ENCODE measurements at regions not wholly inside any gene's neighbourhood (a gene's known extent, or its start where the extent isn't known, plus 50 kb on each side); places are given as distances from the start of the nearest gene placed in this dataset.

- 73% methylated on average over 1 of the region's 1 CpG for WGBS
- Histone ChIP-seq H3K4me3 (no peak overlapping the region), H3K27me3 (replicated peaks; ENCODE audit: insufficient read depth) (peaks cover 19% of the 10 kb centered on the region), H3K4me1 (replicated peaks) (no peaks in the 10 kb centered on the region), H3K36me3 (no peaks in the 10 kb centered on the region), H3K9me3 (no peaks in the 10 kb centered on the region), H3K27ac (no peak overlapping the region)
- TF ChIP-seq CTCF (IDR thresholded peaks at IDR 0.05) (no peak), POLR2A (IDR thresholded peaks at IDR 0.05) (no peak), POLR2AphosphoS5 (IDR thresholded peaks at IDR 0.05) (no peak)
- intact Hi-C loops (cut with DNase I), result no loop called here
- DNase-seq (ENCODE audit: low spot score), result no peak
Measured at GRCh38 chr3:10665592-10665991, 150.4 kb upstream of the SLC6A11 start.

- whole genome bisulfite sequencing, result 24% methylated on average over 6 of the region's 6 CpGs
- DNase-seq (ENCODE audit: low spot score), result no peak
- Histone ChIP-seq H3K9me3 (no peaks in the 10 kb centered on the region), H3K4me1 (replicated peaks) (no peaks in the 10 kb centered on the region), H3K4me3 (no peak overlapping the region), H3K36me3 (no peaks in the 10 kb centered on the region), H3K27me3 (replicated peaks; ENCODE audit: insufficient read depth) (peaks cover 19% of the 10 kb centered on the region), H3K27ac (no peak overlapping the region)
- no peak for TF ChIP-seq POLR2A (IDR thresholded peaks at IDR 0.05)
- TF ChIP-seq CTCF (IDR thresholded peaks at IDR 0.05), result no peak
- no peak for TF ChIP-seq POLR2AphosphoS5 (IDR thresholded peaks at IDR 0.05)
- intact Hi-C loops (cut with DNase I), result no loop called here
Measured at GRCh38 chr3:10666621-10667020, 149.4 kb upstream of the SLC6A11 start.

GRCh38 chr3:10667269-10667668 lies 148.8 kb upstream of the SLC6A11 start:
- no peak overlapping the region for H3K4me3 ChIP-seq
- H3K4me1 ChIP-seq (replicated peaks), result no peaks in the 10 kb centered on the region
- no peaks in the 10 kb centered on the region for H3K36me3 ChIP-seq
- no peak for DNase-seq (ENCODE audit: low spot score)
- intact Hi-C loops (cut with DNase I), result no loop called here
- no peak overlapping the region for H3K27ac ChIP-seq
- no peaks in the 10 kb centered on the region for H3K9me3 ChIP-seq
- no peak for TF ChIP-seq POLR2A (IDR thresholded peaks at IDR 0.05)
- no peak for TF ChIP-seq POLR2AphosphoS5 (IDR thresholded peaks at IDR 0.05)
- no peak for TF ChIP-seq CTCF (IDR thresholded peaks at IDR 0.05)
- WGBS, result 72% methylated on average over 8 of the region's 8 CpGs
- peaks cover 19% of the 10 kb centered on the region for H3K27me3 ChIP-seq (replicated peaks; ENCODE audit: insufficient read depth)

GRCh38 chr3:10667901-10668476 lies 148.0 kb upstream of the SLC6A11 start:
- Histone ChIP-seq H3K9me3 (no peaks in the 10 kb centered on the region), H3K36me3 (no peaks in the 10 kb centered on the region), H3K4me3 (no peak overlapping the region), H3K4me1 (replicated peaks) (no peaks in the 10 kb centered on the region), H3K27ac (no peak overlapping the region), H3K27me3 (replicated peaks; ENCODE audit: insufficient read depth) (peaks cover 18% of the 10 kb centered on the region)
- intact Hi-C loops (cut with DNase I), result no loop called here
- no peak for DNase-seq (ENCODE audit: low spot score)
- WGBS, result 80% methylated on average over 14 of the region's 14 CpGs
- TF ChIP-seq POLR2AphosphoS5 (IDR thresholded peaks at IDR 0.05), result no peak
- TF ChIP-seq POLR2A (IDR thresholded peaks at IDR 0.05), result no peak
- TF ChIP-seq CTCF (IDR thresholded peaks at IDR 0.05), result no peak

GRCh38 chr3:10669490-10670048 lies 146.5 kb upstream of the SLC6A11 start:
- intact Hi-C loops (cut with DNase I), result no loop called here
- Histone ChIP-seq H3K27ac (no peak overlapping the region), H3K36me3 (no peaks in the 10 kb centered on the region), H3K4me1 (replicated peaks) (no peaks in the 10 kb centered on the region), H3K9me3 (no peaks in the 10 kb centered on the region), H3K27me3 (replicated peaks; ENCODE audit: insufficient read depth) (peaks cover 11% of the 10 kb centered on the region), H3K4me3 (no peak overlapping the region)
- TF ChIP-seq POLR2A (IDR thresholded peaks at IDR 0.05) (no peak), POLR2AphosphoS5 (IDR thresholded peaks at IDR 0.05) (no peak), CTCF (IDR thresholded peaks at IDR 0.05) (no peak)
- no peak for DNase-seq (ENCODE audit: low spot score)
- WGBS, result 62% methylated on average over 6 of the region's 6 CpGs

All from prostate gland (tissue), 2 donors.